HFFc6 (cell line): ENCODE measurements at regions not wholly inside any gene's neighbourhood (a gene's known extent, or its start where the extent isn't known, plus 50 kb on each side); places are given as distances from the start of the nearest gene placed in this dataset.

ENCODE experiments used
- DNase-seq: peaks from one replicate; pipeline ENCODE4 v3.0.0-alpha.2; 2018
- H3K27ac Mint-ChIP-seq: 2 replicates; pipeline ENCODE4 v1.8.0; 2020; ENCODE audit warnings: mild to moderate bottlenecking, mixed read lengths
- H3K27me3 Mint-ChIP-seq: 2 replicates; pipeline ENCODE4 v1.8.0; 2021; ENCODE audit warnings: mild to moderate bottlenecking, moderate library complexity, mixed read lengths; ENCODE audit not compliant: insufficient read depth
- H3K36me3 Mint-ChIP-seq: 2 replicates; pipeline ENCODE4 v1.8.0; 2021; ENCODE audit warnings: low read depth, mixed read lengths
- H3K4me1 Mint-ChIP-seq: 2 replicates; pipeline ENCODE4 v1.8.0; 2020; ENCODE audit warnings: low read depth, mixed read lengths
- H3K4me3 Mint-ChIP-seq: 2 replicates; pipeline ENCODE4 v1.8.0; 2020; ENCODE audit warnings: mild to moderate bottlenecking, moderate library complexity, mixed read lengths
- H3K9me3 Mint-ChIP-seq: 2 replicates; pipeline ENCODE4 v1.8.0; 2020; ENCODE audit warnings: mild to moderate bottlenecking, mixed read lengths
- CTCF ChIP-seq: fragments of 200-600 bp; sonication (generic); IDR thresholded peaks from 2 replicates; pipeline ENCODE4 v1.5.0; 2021; ENCODE audit warnings: antibody characterized with exemption, mild to moderate bottlenecking

- DNase-seq: no peak
- Mint-ChIP-seq H3K4me3 (no peak overlapping the region), H3K4me1 (no peaks in the 10 kb centered on the region), H3K9me3 (peaks cover 72% of the 10 kb centered on the region), H3K27me3 (no peaks in the 10 kb centered on the region; the same call in 1 of the 2 replicates), H3K27ac (no peak overlapping the region), H3K36me3 (peaks cover 14% of the 10 kb centered on the region; the same call in 1 of the 2 replicates)
- no peak for TF ChIP-seq CTCF
These were observed 295.8 kb downstream of the GABRB3 start for GRCh38 chr15:26477044-26477443.

- H3K4me3 Mint-ChIP-seq: no peak overlapping the region
- peaks cover 72% of the 10 kb centered on the region for H3K9me3 Mint-ChIP-seq
- DNase-seq: no peak
- no peak overlapping the region for H3K27ac Mint-ChIP-seq
- TF ChIP-seq CTCF: no peak
- H3K27me3 Mint-ChIP-seq: no peaks in the 10 kb centered on the region; the same call in 1 of the 2 replicates
- H3K36me3 Mint-ChIP-seq: peaks cover 11% of the 10 kb centered on the region; the same call in 1 of the 2 replicates
- H3K4me1 Mint-ChIP-seq: no peaks in the 10 kb centered on the region
These were observed 297.3 kb downstream of the GABRB3 start for GRCh38 chr15:26475554-26475953.

- Mint-ChIP-seq H3K36me3 (peaks cover 11% of the 10 kb centered on the region; the same call in 1 of the 2 replicates), H3K9me3 (peaks cover 75% of the 10 kb centered on the region), H3K4me1 (no peaks in the 10 kb centered on the region), H3K4me3 (no peak overlapping the region), H3K27me3 (no peaks in the 10 kb centered on the region; the same call in 1 of the 2 replicates), H3K27ac (no peak overlapping the region)
- no peak for DNase-seq
- TF ChIP-seq CTCF: no peak
These were observed 300.2 kb downstream of the GABRB3 start for GRCh38 chr15:26472661-26473060.

- no peak for DNase-seq
- H3K27ac Mint-ChIP-seq: no peak overlapping the region
- TF ChIP-seq CTCF: no peak
- no peaks in the 10 kb centered on the region for H3K27me3 Mint-ChIP-seq
- no peaks in the 10 kb centered on the region for H3K4me1 Mint-ChIP-seq
- H3K36me3 Mint-ChIP-seq: no peaks in the 10 kb centered on the region
- H3K9me3 Mint-ChIP-seq: peaks cover 78% of the 10 kb centered on the region
- no peak overlapping the region for H3K4me3 Mint-ChIP-seq
These were observed 310.8 kb downstream of the GABRB3 start for GRCh38 chr15:26461847-26462608.

- Mint-ChIP-seq H3K9me3 (peaks cover 77% of the 10 kb centered on the region), H3K27me3 (no peaks in the 10 kb centered on the region), H3K36me3 (no peaks in the 10 kb centered on the region), H3K4me1 (no peaks in the 10 kb centered on the region), H3K27ac (no peak overlapping the region), H3K4me3 (no peak overlapping the region)
- no peak for TF ChIP-seq CTCF
- no peak for DNase-seq
These were observed 312.7 kb downstream of the GABRB3 start for GRCh38 chr15:26460165-26460564.
